GM12892 (cell line): ENCODE measurements at regions not wholly inside any gene's neighbourhood (a gene's known extent, or its start where the extent isn't known, plus 50 kb on each side); places are given as distances from the start of the nearest gene placed in this dataset.

ENCODE experiments used
- POLR2A ChIP-seq: IDR thresholded peaks from 2 replicates; pipeline ENCODE4 v1.6.1; 2011; ENCODE audit warnings: low read depth, low read length, control low read depth
- POLR2AphosphoS5 ChIP-seq: IDR thresholded peaks from 2 replicates; pipeline ENCODE4 v1.6.1; 2011; ENCODE audit warnings: low read depth, low read length, control low read depth
- TAF1 ChIP-seq: IDR thresholded peaks from 2 replicates; pipeline ENCODE4 v1.6.1; 2011; ENCODE audit warnings: low read depth, mild to moderate bottlenecking, control low read depth, low read length, borderline replicate concordance

DNA sequence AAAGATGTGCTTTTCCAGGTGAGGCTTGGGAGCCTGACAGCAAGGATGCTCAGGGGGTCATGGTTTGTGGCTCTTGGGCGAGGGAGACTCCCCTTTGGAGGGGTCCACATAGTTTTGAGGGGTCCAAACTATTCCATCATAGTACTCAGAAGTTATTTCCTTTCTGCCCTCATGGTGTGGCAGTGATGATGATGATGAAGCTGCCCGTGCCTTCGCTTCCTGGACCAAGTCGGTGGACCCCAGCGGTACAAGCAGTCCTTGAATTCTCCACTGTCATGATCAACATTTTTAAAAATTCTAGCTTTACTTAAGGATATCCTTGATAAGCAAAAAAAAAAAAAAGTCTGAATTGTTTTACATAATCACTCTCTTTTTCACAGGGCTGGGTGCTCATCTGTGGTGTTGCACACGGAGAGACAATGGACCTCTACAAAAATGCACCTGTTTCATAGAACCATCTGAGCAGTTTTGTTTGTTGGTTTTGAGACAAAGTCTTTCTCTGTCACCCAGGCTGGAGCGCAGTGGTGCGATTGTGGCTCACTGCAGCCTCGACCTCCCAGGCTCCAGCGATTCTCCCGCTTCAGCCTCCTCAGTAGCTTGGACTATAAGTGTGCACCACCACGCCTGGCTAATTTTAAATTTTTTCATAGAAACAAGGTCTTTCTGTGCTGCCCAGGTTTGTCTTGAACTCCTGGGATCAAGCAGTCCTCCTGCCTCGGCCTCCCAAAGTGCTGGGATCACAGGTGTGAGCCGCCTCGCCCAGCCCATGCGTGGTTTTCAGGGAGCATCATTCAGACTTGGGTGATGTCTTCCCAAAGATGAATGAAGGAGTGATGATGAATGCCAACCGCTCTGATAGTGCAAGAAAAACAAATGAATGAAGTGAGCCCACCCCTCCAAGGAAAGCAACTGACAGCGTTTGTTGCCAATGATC lies 271.4 kb upstream of the HDAC4 start:
- TF ChIP-seq POLR2A (no peak), POLR2AphosphoS5 (no peak), TAF1 (no peak)
